Activated CD4-positive, alpha-beta T cell treated with anti-CD3 and anti-CD28 coated beads, Interleukin-10, Interleukin-2, amounts not matched to agents 100 ng/mL and 50 ng/mL, durations not matched to agents 16 hours and 8 hours (primary cell): ENCODE measurements at regions not wholly inside any gene's neighbourhood (a gene's known extent, or its start where the extent isn't known, plus 50 kb on each side); places are given as distances from the start of the nearest gene placed in this dataset.

ENCODE experiments used
- DNase-seq: peaks from one replicate; pipeline ENCODE4 v3.0.0-alpha.2; 2020

GRCh38 chr20:11772226-11772730, 145.4 kb upstream of the BTBD3 start:
- no peak for DNase-seq

- DNase-seq: no peak
These were observed 141.0 kb upstream of the BTBD3 start for GRCh38 chr20:11776687-11777086.

GRCh38 chr20:11777387-11778205, 140.1 kb upstream of the BTBD3 start:
- no peak for DNase-seq

- DNase-seq: no peak
These were observed 139.5 kb upstream of the BTBD3 start for GRCh38 chr20:11778206-11778570.

- DNase-seq: peak; percentile 11
These were observed 136.8 kb upstream of the BTBD3 start for GRCh38 chr20:11780765-11781369.

- DNase-seq: no peak
These were observed 134.4 kb upstream of the BTBD3 start for GRCh38 chr20:11783102-11783850.

GRCh38 chr20:11785885-11786507, 131.7 kb upstream of the BTBD3 start:
- DNase-seq: no peak

- no peak for DNase-seq
These were observed 127.6 kb upstream of the BTBD3 start for GRCh38 chr20:11790046-11790445.

- no peak for DNase-seq
These were observed 126.4 kb upstream of the BTBD3 start for GRCh38 chr20:11791316-11791715.

- no peak for DNase-seq
These were observed 125.7 kb upstream of the BTBD3 start for GRCh38 chr20:11791835-11792567.

- no peak for DNase-seq
These were observed 125.1 kb upstream of the BTBD3 start for GRCh38 chr20:11792568-11792953.

GRCh38 chr20:11794525-11794924, 123.2 kb upstream of the BTBD3 start:
- no peak for DNase-seq

- DNase-seq: no peak
These were observed 122.5 kb upstream of the BTBD3 start for GRCh38 chr20:11795071-11795615.

- no peak for DNase-seq
These were observed 121.7 kb upstream of the BTBD3 start for GRCh38 chr20:11796026-11796425.

GRCh38 chr20:11797156-11797555, 120.5 kb upstream of the BTBD3 start:
- no peak for DNase-seq

- no peak for DNase-seq
These were observed 118.4 kb upstream of the BTBD3 start for GRCh38 chr20:11799281-11799684.

- no peak for DNase-seq
These were observed 110.3 kb upstream of the BTBD3 start for GRCh38 chr20:11807054-11808048.

- no peak for DNase-seq
These were observed 108.9 kb upstream of the BTBD3 start for GRCh38 chr20:11808841-11809240.

GRCh38 chr20:11810311-11811083, 107.2 kb upstream of the BTBD3 start:
- no peak for DNase-seq
